ENCODE measurements at regions not wholly inside any gene's neighbourhood (a gene's known extent, or its start where the extent isn't known, plus 50 kb on each side); places are given as distances from the start of the nearest gene placed in this dataset.

DNA sequence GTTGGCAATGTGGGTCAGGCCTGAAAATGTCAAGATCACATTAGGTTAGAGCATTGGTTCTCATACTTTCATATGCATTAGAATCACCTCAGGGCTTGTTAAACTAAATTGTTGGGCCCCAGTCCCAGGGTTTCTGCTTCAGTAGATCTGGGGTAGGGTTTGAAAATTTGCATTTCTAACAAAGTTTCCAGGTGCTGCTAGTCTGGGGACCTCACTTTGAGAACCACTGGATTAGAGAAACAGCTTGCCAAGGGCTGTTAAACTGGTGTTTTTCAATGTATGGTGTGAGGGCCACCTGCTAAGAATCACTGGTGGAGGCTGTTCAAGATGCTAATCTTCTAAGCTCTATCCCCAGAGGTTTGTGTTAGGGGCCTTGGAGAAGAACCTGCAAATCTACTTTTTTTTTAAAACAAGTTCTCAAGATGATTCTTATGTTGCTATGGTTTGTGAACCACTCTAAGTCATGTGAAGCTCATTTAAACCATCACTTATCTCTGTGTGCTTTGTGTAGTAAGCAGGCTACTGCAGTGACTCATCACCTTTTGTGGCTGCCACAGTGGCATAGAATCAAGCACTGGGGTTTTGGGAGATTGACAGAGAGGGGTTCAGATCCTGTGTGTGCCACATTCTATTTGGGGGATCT, 152.2 kb downstream of the S1PR1 start:
- DNase-seq (ENCODE audit: low spot score) (no peak), ATAC-seq (no peak), FAIRE-seq (no peak)
- no peak overlapping the region for H3K4me2 ChIP-seq (ENCODE audit: low read depth, low read length)
- H3K9ac ChIP-seq (ENCODE audit: insufficient read depth, low read depth, low read length), result no peak overlapping the region
- TF ChIP-seq MED8 (CRISPR knock-in tag; IDR thresholded peaks at IDR 0.05; ENCODE audit: insufficient replicate concordance) (no peak), ZNF337 (CRISPR knock-in tag; IDR thresholded peaks at IDR 0.05; ENCODE audit: borderline replicate concordance, low read depth) (no peak), ZNF317 (CRISPR knock-in tag; IDR thresholded peaks at IDR 0.05) (no peak), U2AF2 (IDR thresholded peaks at IDR 0.05; ENCODE audit: low read depth, low read length) (no peak), ZNF282 (IDR thresholded peaks at IDR 0.05; ENCODE audit: partially characterized antibody) (no peak), NKX3-1 (CRISPR knock-in tag; IDR thresholded peaks at IDR 0.05) (no peak), KDM6A (CRISPR knock-in tag; IDR thresholded peaks at IDR 0.05; ENCODE audit: low read depth) (no peak), GATAD1 (CRISPR knock-in tag; IDR thresholded peaks at IDR 0.05) (no peak), NR2F6 (IDR thresholded peaks at IDR 0.05) (no peak), NR2F6 (CRISPR knock-in tag; IDR thresholded peaks at IDR 0.05) (no peak)
- TF ChIP-seq, protein P1, sequence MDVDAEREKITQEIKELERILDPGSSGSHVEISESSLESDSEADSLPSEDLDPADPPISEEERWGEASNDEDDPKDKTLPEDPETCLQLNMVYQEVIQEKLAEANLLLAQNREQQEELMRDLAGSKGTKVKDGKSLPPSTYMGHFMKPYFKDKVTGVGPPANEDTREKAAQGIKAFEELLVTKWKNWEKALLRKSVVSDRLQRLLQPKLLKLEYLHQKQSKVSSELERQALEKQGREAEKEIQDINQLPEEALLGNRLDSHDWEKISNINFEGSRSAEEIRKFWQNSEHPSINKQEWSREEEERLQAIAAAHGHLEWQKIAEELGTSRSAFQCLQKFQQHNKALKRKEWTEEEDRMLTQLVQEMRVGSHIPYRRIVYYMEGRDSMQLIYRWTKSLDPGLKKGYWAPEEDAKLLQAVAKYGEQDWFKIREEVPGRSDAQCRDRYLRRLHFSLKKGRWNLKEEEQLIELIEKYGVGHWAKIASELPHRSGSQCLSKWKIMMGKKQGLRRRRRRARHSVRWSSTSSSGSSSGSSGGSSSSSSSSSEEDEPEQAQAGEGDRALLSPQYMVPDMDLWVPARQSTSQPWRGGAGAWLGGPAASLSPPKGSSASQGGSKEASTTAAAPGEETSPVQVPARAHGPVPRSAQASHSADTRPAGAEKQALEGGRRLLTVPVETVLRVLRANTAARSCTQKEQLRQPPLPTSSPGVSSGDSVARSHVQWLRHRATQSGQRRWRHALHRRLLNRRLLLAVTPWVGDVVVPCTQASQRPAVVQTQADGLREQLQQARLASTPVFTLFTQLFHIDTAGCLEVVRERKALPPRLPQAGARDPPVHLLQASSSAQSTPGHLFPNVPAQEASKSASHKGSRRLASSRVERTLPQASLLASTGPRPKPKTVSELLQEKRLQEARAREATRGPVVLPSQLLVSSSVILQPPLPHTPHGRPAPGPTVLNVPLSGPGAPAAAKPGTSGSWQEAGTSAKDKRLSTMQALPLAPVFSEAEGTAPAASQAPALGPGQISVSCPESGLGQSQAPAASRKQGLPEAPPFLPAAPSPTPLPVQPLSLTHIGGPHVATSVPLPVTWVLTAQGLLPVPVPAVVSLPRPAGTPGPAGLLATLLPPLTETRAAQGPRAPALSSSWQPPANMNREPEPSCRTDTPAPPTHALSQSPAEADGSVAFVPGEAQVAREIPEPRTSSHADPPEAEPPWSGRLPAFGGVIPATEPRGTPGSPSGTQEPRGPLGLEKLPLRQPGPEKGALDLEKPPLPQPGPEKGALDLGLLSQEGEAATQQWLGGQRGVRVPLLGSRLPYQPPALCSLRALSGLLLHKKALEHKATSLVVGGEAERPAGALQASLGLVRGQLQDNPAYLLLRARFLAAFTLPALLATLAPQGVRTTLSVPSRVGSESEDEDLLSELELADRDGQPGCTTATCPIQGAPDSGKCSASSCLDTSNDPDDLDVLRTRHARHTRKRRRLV (CRISPR knock-in tag; IDR thresholded peaks at IDR 0.05), result no peak
- TF ChIP-seq, protein P2, sequence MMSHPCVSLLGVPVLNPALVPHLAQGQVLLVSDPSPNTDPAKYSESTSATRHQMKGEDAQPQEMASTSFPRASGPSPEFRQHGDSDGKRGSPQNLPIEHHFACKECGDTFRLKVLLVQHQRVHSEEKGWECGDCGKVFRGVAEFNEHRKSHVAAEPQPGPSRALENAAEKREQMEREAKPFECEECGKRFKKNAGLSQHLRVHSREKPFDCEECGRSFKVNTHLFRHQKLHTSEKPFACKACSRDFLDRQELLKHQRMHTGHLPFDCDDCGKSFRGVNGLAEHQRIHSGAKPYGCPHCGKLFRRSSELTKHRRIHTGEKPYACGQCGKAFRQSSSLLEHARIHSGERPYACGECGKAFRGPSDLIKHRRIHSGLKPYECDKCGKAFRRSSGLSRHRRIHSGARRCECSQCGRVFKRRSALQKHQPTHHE (CRISPR knock-in tag; IDR thresholded peaks at IDR 0.05; ENCODE audit: borderline replicate concordance), result no peak
- TF ChIP-seq, protein P3, sequence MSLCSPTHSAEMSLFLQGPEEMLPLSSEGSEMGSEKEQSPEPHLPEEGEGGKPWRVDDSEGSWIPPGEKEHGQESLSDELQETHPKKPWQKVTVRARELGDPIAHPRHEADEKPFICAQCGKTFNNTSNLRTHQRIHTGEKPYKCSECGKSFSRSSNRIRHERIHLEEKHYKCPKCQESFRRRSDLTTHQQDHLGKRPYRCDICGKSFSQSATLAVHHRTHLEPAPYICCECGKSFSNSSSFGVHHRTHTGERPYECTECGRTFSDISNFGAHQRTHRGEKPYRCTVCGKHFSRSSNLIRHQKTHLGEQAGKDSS (CRISPR knock-in tag; IDR thresholded peaks at IDR 0.05; ENCODE audit: borderline replicate concordance, low read depth), result no peak
- no peaks in the 10 kb centered on the region for H3K4me1 ChIP-seq (ENCODE audit: insufficient read depth, low read length)
- CTCF ChIA-PET (ENCODE audit: low intra/inter-chr PET ratio, low total read pairs), result no interaction called here
- no peaks in the 10 kb centered on the region for H3K27me3 ChIP-seq (ENCODE audit: control insufficient read depth in 1 of 2, insufficient read depth in 2 of 2, low read length in 2 of 2)
- no peaks in the 10 kb centered on the region for H3K79me2 ChIP-seq (ENCODE audit: insufficient read depth, low read length)
- H3K9me3 ChIP-seq (ENCODE audit: low read length), result no peaks in the 10 kb centered on the region
- no peak overlapping the region for H3K27ac ChIP-seq (ENCODE audit: extremely low read length, insufficient read depth, low read length)
- POLR2A ChIA-PET, result no interaction called here
- H4K20me1 ChIP-seq (ENCODE audit: insufficient read depth, low read length), result no peaks in the 10 kb centered on the region
- in situ Hi-C loops (cut with HindIII; ENCODE audit: extremely low pct_ligation_motif_present, low pct_unique_long_range_greater_than_20kb), result no loop called here
- no peaks in the 10 kb centered on the region for H3K36me3 ChIP-seq (replicated peaks in 1 of 2; ENCODE audit: control insufficient read depth in 1 of 2, insufficient read depth in 2 of 2, low read length in 2 of 2)
- H2AFZ ChIP-seq (ENCODE audit: low read length), result no peak overlapping the region
- intact Hi-C loops (cut with micrococcal nuclease; ENCODE audit: unreplicated experiment), result no loop called here
- BruUV-seq (replicated peaks), result no TSS peak
- no peak overlapping the region for H3K4me3 ChIP-seq (replicated peaks in 1 of 3; ENCODE audit: insufficient read depth in 1 of 3, low read depth in 2 of 3, low read length in 3 of 3)

All from HepG2 (cell line).